ENCODE measurements at regions not wholly inside any gene's neighbourhood (a gene's known extent, or its start where the extent isn't known, plus 50 kb on each side); places are given as distances from the start of the nearest gene placed in this dataset.
"Not testable (repeated sequence)": the region's sequence is repeated elsewhere in the genome, so short reads cannot be mapped to it uniquely, and the experiment has no call there.

- Histone ChIP-seq H3K9me3 (no peaks in the 10 kb centered on the region), H3K27ac (no peak overlapping the region), H3K36me3 (no peaks in the 10 kb centered on the region), H3K4me1 (no peaks in the 10 kb centered on the region), H3K4me3 (replicated peaks in 1 of 3) (no peak overlapping the region), H3K27me3 (no peaks in the 10 kb centered on the region)
- DNase-seq = no peak
- intact Hi-C loops (cut with DNase I) = no loop called here
- TF ChIP-seq CTCF (IDR thresholded peaks at IDR 0.05) (no peak), POLR2A (IDR thresholded peaks at IDR 0.05) (no peak)
- 75 to 84% methylated on average over 1 of the region's 1 CpG for WGBS, 2 donors
These were observed 600.5 kb downstream of the KCNT2 start for GRCh38 chr1:196007763-196008162.

DNA sequence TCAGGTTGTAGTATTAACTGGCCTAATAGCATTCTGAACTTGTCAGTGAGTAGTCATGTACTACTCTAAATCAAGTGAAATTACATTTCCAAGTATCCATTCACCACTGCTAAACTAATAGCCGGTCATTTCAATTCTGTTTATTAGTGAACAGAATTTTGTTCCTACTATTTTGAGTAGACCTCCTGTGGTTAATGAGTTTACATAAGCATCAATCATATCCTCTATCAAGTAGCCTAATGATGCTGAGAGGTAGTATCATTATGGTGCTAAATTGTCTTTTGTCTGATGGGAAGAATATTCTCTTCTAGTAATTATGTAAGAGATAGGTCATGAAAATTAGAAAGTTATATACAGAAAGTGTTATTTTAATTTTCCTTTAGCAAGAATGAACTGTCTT is 602.8 kb downstream of the KCNT2 start:
- Histone ChIP-seq H3K9me3 (no peaks in the 10 kb centered on the region), H3K4me3 (replicated peaks in 1 of 3) (no peak overlapping the region), H3K4me1 (no peaks in the 10 kb centered on the region), H3K27me3 (no peaks in the 10 kb centered on the region), H3K27ac (no peak overlapping the region), H3K36me3 (no peaks in the 10 kb centered on the region)
- WGBS, 2 donors = 89% methylated on average over 1 of the region's 1 CpG
- no peak for DNase-seq
- TF ChIP-seq POLR2A (IDR thresholded peaks at IDR 0.05) (no peak), CTCF (IDR thresholded peaks at IDR 0.05) (no peak)
- intact Hi-C loops (cut with DNase I) = no loop called here

DNA sequence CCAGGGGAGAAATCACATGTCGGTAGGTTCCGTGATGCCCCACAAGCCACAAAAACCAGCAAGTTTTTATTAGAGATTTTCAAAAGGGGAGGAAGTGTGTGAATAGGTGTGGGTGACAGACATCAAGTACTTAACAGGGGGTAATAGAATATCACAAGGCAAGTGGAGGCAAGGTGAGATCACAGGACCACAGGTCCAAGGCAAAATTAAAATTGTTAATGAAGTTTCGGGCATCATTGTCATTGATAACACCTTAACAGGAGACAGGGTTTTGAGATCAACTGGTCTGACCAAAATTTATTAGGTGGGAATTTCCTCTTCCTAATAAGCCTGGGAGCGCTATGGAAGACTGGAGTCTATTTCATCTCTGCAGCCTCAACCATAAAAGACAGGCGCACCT is 603.9 kb downstream of the KCNT2 start:
- H3K27ac ChIP-seq; intact Hi-C loops (cut with DNase I); DNase-seq; H3K27me3 ChIP-seq; H3K4me3 ChIP-seq (replicated peaks in 1 of 3); H3K4me1 ChIP-seq; H3K36me3 ChIP-seq; H3K9me3 ChIP-seq: not testable (repeated sequence)
- WGBS, 2 donors = 63 to 72% methylated on average over 5 of the region's 5 CpGs

DNA sequence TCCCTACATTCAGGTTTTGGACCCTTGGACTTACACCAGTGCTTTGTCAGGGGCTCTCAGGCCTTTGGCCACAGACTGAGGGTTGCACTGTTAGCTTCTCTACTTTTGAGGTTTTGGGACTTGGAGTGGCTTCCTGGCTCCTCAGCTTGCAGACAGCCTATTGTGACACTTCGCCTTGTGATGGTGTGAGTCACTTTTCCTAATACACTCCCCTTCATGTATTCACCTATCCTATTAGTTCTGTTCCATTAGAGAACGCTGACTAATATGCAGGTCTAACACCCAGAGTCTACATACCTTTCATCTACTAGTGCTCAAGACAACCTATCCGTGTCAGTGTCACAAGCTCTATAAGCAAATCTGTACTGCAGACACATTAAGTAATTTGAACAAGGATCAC is 605.3 kb downstream of the KCNT2 start:
- intact Hi-C loops (cut with DNase I) = no loop called here
- no peak overlapping the region for H3K27ac ChIP-seq
- TF ChIP-seq CTCF (IDR thresholded peaks at IDR 0.05) (no peak), POLR2A (IDR thresholded peaks at IDR 0.05) (no peak)
- 88% methylated on average over 3 of the region's 3 CpGs for WGBS, 2 donors
- no peak for DNase-seq
- no peak overlapping the region for H3K4me3 ChIP-seq (replicated peaks in 1 of 3)
- H3K4me1 ChIP-seq = no peaks in the 10 kb centered on the region
- H3K36me3 ChIP-seq = no peaks in the 10 kb centered on the region
- no peaks in the 10 kb centered on the region for H3K9me3 ChIP-seq
- H3K27me3 ChIP-seq = no peaks in the 10 kb centered on the region

- H3K36me3 ChIP-seq; H3K27ac ChIP-seq; H3K4me3 ChIP-seq (replicated peaks in 1 of 3); H3K27me3 ChIP-seq; H3K4me1 ChIP-seq; H3K9me3 ChIP-seq; intact Hi-C loops (cut with DNase I); DNase-seq: not testable (repeated sequence)
- WGBS, 2 donors = 78 to 79% methylated on average over 4 of the region's 4 CpGs
These were observed 605.9 kb downstream of the KCNT2 start for GRCh38 chr1:196002296-196002695.

DNA sequence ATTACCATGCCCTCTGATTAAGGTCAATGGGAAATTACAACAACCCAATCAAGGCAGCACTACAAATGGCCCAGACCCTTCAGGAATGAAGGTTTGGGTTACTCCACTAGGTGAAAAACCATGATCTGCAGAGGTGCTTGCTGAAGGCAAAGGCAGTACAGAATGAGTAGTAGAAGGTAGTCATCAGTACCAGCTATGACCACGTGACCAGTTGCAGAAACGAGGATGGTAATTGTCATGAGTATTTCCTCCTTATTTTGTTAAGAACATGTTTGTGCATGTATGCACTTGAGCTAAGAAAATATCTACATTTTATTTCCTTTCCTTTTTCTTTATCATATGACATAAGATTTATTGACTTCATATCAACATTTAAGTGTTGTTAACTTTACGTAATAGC is 607.1 kb downstream of the KCNT2 start:
- Histone ChIP-seq H3K27me3 (no peaks in the 10 kb centered on the region), H3K36me3 (no peaks in the 10 kb centered on the region), H3K9me3 (no peaks in the 10 kb centered on the region), H3K4me1 (no peaks in the 10 kb centered on the region), H3K27ac (no peak overlapping the region), H3K4me3 (replicated peaks in 1 of 3) (no peak overlapping the region)
- 91% methylated on average over 3 of the region's 3 CpGs for WGBS, 2 donors
- no peak for DNase-seq
- intact Hi-C loops (cut with DNase I) = no loop called here
- no peak for TF ChIP-seq POLR2A (IDR thresholded peaks at IDR 0.05)
- no peak for TF ChIP-seq CTCF (IDR thresholded peaks at IDR 0.05)

Data from thyroid gland (tissue), 4 donors.